ENCODE measurements at regions not wholly inside any gene's neighbourhood (a gene's known extent, or its start where the extent isn't known, plus 50 kb on each side); places are given as distances from the start of the nearest gene placed in this dataset.
A peak's percentile ranks its signal among the peaks of the same experiment; 100 is the strongest.

- H3K79me2 ChIP-seq (ENCODE audit: insufficient read depth, low read length) = no peaks in the 10 kb centered on the region
- no peak for TF ChIP-seq EZH2 (IDR thresholded peaks at IDR 0.05; ENCODE audit: borderline replicate concordance, low read depth, low read length, severe bottlenecking)
- no peak for TF ChIP-seq CTCF (IDR thresholded peaks at IDR 0.05; ENCODE audit: borderline replicate concordance, extremely low read depth, low read length, poor library complexity, severe bottlenecking)
- DNase-seq = no peak
- no peak for ATAC-seq (ENCODE audit: insufficient read depth, low read depth)
- H4K20me1 ChIP-seq (ENCODE audit: insufficient read depth, low read length) = no peaks in the 10 kb centered on the region
- H3K9me3 ChIP-seq (ENCODE audit: insufficient read depth, low read length, severe bottlenecking) = no peaks in the 10 kb centered on the region
- H3K27me3 ChIP-seq (ENCODE audit: insufficient read depth, low read length, poor library complexity) = no peaks in the 10 kb centered on the region
- no peaks in the 10 kb centered on the region for H3K36me3 ChIP-seq (ENCODE audit: insufficient read depth, low read length)
- no peak overlapping the region for H3K4me3 ChIP-seq (ENCODE audit: low read depth in 1 of 2, low read length in 2 of 2)
- no peak overlapping the region for H3K9ac ChIP-seq (ENCODE audit: low read depth, low read length)
- H3K27ac ChIP-seq (ENCODE audit: low read length) = no peak overlapping the region
- no peak overlapping the region for H3K4me2 ChIP-seq (ENCODE audit: insufficient read depth, low read length)
- H2AFZ ChIP-seq (ENCODE audit: low read depth, low read length) = no peak overlapping the region
- no peaks in the 10 kb centered on the region for H3K4me1 ChIP-seq (ENCODE audit: insufficient read depth, low read length)
Observed at GRCh38 chr12:91852634-91853033, 293.0 kb downstream of the BTG1 start.

- Histone ChIP-seq H3K27me3 (ENCODE audit: insufficient read depth, low read length, poor library complexity) (no peaks in the 10 kb centered on the region), H3K9me3 (ENCODE audit: insufficient read depth, low read length, severe bottlenecking) (no peaks in the 10 kb centered on the region), H3K9ac (ENCODE audit: low read depth, low read length) (no peak overlapping the region), H3K4me3 (ENCODE audit: low read depth in 1 of 2, low read length in 2 of 2) (no peak overlapping the region), H2AFZ (ENCODE audit: low read depth, low read length) (no peak overlapping the region), H3K4me1 (ENCODE audit: insufficient read depth, low read length) (no peaks in the 10 kb centered on the region), H3K4me2 (ENCODE audit: insufficient read depth, low read length) (no peak overlapping the region), H3K36me3 (ENCODE audit: insufficient read depth, low read length) (no peaks in the 10 kb centered on the region), H3K79me2 (ENCODE audit: insufficient read depth, low read length) (no peaks in the 10 kb centered on the region), H3K27ac (ENCODE audit: low read length) (no peak overlapping the region), H4K20me1 (ENCODE audit: insufficient read depth, low read length) (no peaks in the 10 kb centered on the region)
- ATAC-seq (ENCODE audit: insufficient read depth, low read depth) (no peak), DNase-seq (no peak)
- TF ChIP-seq EZH2 (IDR thresholded peaks at IDR 0.05; ENCODE audit: borderline replicate concordance, low read depth, low read length, severe bottlenecking) (no peak), CTCF (IDR thresholded peaks at IDR 0.05; ENCODE audit: borderline replicate concordance, extremely low read depth, low read length, poor library complexity, severe bottlenecking) (no peak)
Observed at GRCh38 chr12:91851741-91852477, 293.7 kb downstream of the BTG1 start.

GRCh38 chr12:91846466-91847055 is 299.1 kb downstream of the BTG1 start:
- Histone ChIP-seq H3K9ac (ENCODE audit: low read depth, low read length) (no peak overlapping the region), H3K79me2 (ENCODE audit: insufficient read depth, low read length) (no peaks in the 10 kb centered on the region), H2AFZ (ENCODE audit: low read depth, low read length) (peak overlapping the region; percentile 68), H3K4me3 (ENCODE audit: low read depth in 1 of 2, low read length in 2 of 2) (no peak overlapping the region), H3K36me3 (ENCODE audit: insufficient read depth, low read length) (no peaks in the 10 kb centered on the region), H4K20me1 (ENCODE audit: insufficient read depth, low read length) (no peaks in the 10 kb centered on the region), H3K27ac (ENCODE audit: low read length) (no peak overlapping the region; the same call in 1 of the 2 replicates), H3K4me2 (ENCODE audit: insufficient read depth, low read length) (no peak overlapping the region), H3K4me1 (ENCODE audit: insufficient read depth, low read length) (peaks cover 11% of the 10 kb centered on the region), H3K9me3 (ENCODE audit: insufficient read depth, low read length, severe bottlenecking) (peaks cover 7% of the 10 kb centered on the region), H3K27me3 (ENCODE audit: insufficient read depth, low read length, poor library complexity) (no peaks in the 10 kb centered on the region)
- DNase-seq (peak; percentile 11), ATAC-seq (ENCODE audit: insufficient read depth, low read depth) (peak; percentile 70; the same call in 2 of the 3 replicates)
- TF ChIP-seq CTCF (IDR thresholded peaks at IDR 0.05; ENCODE audit: borderline replicate concordance, extremely low read depth, low read length, poor library complexity, severe bottlenecking) (no peak), EZH2 (IDR thresholded peaks at IDR 0.05; ENCODE audit: borderline replicate concordance, low read depth, low read length, severe bottlenecking) (no peak)
